Thoracic aorta (tissue), 2 donors: ENCODE measurements at regions not wholly inside any gene's neighbourhood (a gene's known extent, or its start where the extent isn't known, plus 50 kb on each side); places are given as distances from the start of the nearest gene placed in this dataset.

ENCODE experiments used
- ATAC-seq: fragments of 150-250 bp; one replicate; pipeline ENCODE4 v1.8.0; 2017; ENCODE audit warnings: low read depth; ENCODE audit not compliant: insufficient number of reproducible peaks, low FRiP score
- DNase-seq: peaks from one replicate; pipeline ENCODE4 v3.0.0-alpha.2; 2020; ENCODE audit warnings: low spot score
- H3K27ac ChIP-seq, 2 donors: fragments of 200-600 bp; sonication (generic); 1 replicate in 1 of 2; 2 replicates in 1 of 2; pipeline ENCODE4 v1.5.1; 2016; ENCODE audit warnings: mild to moderate bottlenecking in 2 of 2, moderate library complexity in 2 of 2
- H3K27me3 ChIP-seq: fragments of 200-600 bp; sonication (generic); replicated peaks from 2 replicates; pipeline ENCODE4 v1.6.0; 2016; ENCODE audit warnings: mild to moderate bottlenecking; ENCODE audit not compliant: insufficient read depth
- H3K36me3 ChIP-seq: fragments of 200-600 bp; sonication (generic); one replicate; pipeline ENCODE4 v1.5.1; 2016
- H3K4me1 ChIP-seq, 2 donors: fragments of 200-600 bp; sonication (generic); 1 replicate in 1 of 2; 2 replicates in 1 of 2; pipeline versions ENCODE4 v1.5.1 to v1.6.0; 2016; ENCODE audit warnings: low read depth in 2 of 2, mild to moderate bottlenecking in 1 of 2; ENCODE audit not compliant: control insufficient read depth in 1 of 2
- H3K4me3 ChIP-seq: fragments of 200-600 bp; sonication (generic); 2 replicates; pipeline ENCODE4 v1.5.1; 2016; ENCODE audit warnings: mild to moderate bottlenecking
- H3K9me3 ChIP-seq: fragments of 200-600 bp; sonication (generic); 2 replicates; pipeline ENCODE4 v1.5.1; 2016
- TF ChIP-seq, protein P1 (sequence below): fragments of 200-600 bp; sonication (generic); IDR thresholded peaks from one replicate; pipeline ENCODE4 v1.5.1; 2019; ENCODE audit warnings: antibody characterized with exemption

DNA sequence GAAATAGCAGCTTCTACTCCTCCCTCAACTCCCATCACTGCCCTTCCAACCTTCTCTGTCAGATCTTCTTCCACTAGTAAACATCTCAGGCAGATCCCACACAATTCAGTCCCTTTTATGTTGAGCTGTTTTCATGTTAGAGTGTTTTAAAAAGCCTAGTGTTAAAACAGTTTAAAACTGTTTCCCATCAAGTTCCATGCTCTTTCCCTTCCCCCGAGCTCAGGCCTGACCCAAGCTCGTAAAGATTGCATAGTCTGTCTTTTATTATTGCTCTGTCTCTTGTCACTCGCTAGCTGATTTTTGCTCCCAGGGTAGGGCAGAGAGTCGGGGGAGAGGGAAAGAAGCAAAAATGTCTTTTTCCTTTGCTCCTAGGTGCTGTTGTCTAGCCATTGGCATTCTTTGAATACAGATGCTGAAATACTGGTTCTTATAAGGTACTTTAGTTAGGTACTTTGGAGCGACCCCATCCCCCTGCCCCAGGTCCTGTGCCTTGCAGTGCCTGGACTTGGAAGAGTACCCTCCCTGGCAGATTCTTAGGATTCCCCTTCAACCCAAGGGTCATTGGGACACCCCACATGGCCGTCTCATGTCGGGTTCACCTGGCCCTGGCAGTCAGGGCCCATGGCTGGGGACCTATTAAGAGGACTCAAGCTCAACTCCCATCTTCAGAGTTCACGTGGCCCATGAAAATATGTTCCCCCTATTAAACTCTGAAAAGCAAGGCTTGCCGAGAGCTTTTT, 101.2 kb upstream of the ARMC2 start:
- no peak overlapping the region for H3K27ac ChIP-seq
- H3K27me3 ChIP-seq: no peaks in the 10 kb centered on the region
- ATAC-seq (no peak), DNase-seq (no peak)
- peaks cover 15 to 33% of the 10 kb centered on the region in 2 donors for H3K4me1 ChIP-seq
- TF ChIP-seq, protein P1, sequence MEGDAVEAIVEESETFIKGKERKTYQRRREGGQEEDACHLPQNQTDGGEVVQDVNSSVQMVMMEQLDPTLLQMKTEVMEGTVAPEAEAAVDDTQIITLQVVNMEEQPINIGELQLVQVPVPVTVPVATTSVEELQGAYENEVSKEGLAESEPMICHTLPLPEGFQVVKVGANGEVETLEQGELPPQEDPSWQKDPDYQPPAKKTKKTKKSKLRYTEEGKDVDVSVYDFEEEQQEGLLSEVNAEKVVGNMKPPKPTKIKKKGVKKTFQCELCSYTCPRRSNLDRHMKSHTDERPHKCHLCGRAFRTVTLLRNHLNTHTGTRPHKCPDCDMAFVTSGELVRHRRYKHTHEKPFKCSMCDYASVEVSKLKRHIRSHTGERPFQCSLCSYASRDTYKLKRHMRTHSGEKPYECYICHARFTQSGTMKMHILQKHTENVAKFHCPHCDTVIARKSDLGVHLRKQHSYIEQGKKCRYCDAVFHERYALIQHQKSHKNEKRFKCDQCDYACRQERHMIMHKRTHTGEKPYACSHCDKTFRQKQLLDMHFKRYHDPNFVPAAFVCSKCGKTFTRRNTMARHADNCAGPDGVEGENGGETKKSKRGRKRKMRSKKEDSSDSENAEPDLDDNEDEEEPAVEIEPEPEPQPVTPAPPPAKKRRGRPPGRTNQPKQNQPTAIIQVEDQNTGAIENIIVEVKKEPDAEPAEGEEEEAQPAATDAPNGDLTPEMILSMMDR: no peak
- H3K9me3 ChIP-seq: no peaks in the 10 kb centered on the region
- H3K4me3 ChIP-seq: no peak overlapping the region
- H3K36me3 ChIP-seq: no peaks in the 10 kb centered on the region

DNA sequence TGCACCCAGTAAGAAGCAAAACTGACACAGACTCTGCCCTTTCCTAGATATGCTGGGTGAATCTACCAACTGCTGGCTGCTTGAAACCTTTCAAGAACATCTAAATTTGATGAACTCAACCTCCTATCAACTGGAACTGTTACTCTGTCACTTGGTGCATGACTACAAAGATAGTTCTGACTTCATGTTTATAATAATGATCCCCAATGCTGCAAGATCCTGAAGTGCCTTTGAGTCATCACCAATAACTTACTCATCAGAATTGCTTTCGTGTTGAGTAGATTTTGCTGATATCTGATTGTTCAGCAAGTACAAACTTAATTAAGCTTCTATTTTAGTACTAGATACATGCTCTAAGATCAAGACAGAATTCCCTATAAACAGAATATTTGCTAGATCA, 100.2 kb upstream of the ARMC2 start:
- Histone ChIP-seq H3K36me3 (no peaks in the 10 kb centered on the region), H3K27me3 (no peaks in the 10 kb centered on the region), H3K4me1 (peaks cover 15 to 27% of the 10 kb centered on the region in 2 donors), H3K27ac (no peak overlapping the region), H3K9me3 (no peaks in the 10 kb centered on the region), H3K4me3 (no peak overlapping the region)
- no peak for DNase-seq
- TF ChIP-seq, protein P1: no peak
- ATAC-seq: no peak

DNA sequence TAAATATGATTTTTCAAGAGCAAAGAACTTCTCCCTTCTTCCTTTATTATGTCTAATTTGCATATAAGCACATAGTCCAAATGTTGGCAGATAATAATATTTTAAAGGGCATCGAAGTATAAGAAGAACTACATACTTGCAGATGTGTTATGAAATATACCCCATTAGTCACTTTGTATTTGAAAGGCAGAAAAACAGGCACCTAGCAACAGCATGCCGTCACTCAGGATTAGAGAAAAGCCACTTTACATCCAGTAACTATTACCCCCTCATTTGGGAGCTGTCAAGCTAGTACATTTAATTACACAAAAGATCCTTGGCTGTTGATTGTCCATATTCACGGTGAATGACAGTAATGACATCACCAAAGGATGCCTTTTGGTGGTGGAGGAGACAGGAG, 99.3 kb upstream of the ARMC2 start:
- TF ChIP-seq, protein P1: no peak
- Histone ChIP-seq H3K27me3 (no peaks in the 10 kb centered on the region), H3K36me3 (no peaks in the 10 kb centered on the region), H3K9me3 (no peaks in the 10 kb centered on the region), H3K4me1 (peaks cover 9 to 18% of the 10 kb centered on the region in 2 donors), H3K4me3 (no peak overlapping the region), H3K27ac (no peak overlapping the region)
- DNase-seq (no peak), ATAC-seq (no peak)

DNA sequence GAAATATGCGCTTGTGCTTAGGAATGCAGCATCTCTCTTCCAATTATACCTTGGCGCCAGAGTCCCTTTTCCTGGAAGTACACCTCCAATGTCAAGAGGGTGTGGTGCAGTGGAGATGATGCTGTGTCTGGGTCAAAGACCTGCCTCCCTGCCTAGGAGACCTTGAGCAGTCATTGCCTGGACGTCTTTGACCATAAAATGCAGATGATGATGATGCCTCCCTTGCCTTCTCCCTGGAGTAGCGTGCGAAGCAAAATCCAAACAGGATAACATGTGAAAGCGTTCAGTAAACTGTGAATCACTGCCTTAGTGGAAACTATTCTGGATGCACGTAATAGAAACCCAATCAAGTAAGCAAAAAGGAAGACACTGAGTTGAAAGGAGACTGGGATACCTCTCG, 97.4 kb upstream of the ARMC2 start:
- Histone ChIP-seq H3K36me3 (no peaks in the 10 kb centered on the region), H3K27me3 (no peaks in the 10 kb centered on the region), H3K9me3 (no peaks in the 10 kb centered on the region), H3K27ac (no peak overlapping the region), H3K4me1 (peaks cover 2 to 11% of the 10 kb centered on the region in 2 donors), H3K4me3 (no peak overlapping the region)
- DNase-seq (no peak), ATAC-seq (no peak)
- TF ChIP-seq, protein P1: no peak

DNA sequence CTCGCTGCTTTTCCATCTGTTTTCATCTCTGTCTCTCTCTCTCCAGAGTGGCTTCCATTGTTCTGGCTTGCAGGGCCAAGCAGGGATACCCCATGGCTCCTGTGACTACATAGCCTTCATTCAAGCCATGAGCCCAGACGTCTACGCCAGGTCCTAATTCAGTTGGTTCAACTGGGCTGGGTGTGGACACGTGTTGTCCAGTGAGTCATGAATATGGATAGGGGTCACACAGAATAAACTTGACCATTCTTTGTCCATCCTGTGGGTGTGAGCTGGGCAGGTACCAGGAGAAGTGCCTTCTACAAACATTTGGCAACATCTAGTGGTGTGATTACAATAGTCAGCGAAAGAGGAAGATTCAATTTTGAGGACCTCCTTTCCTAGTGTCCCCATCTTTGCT, 96.9 kb upstream of the ARMC2 start:
- H3K9me3 ChIP-seq: no peaks in the 10 kb centered on the region
- H3K36me3 ChIP-seq: no peaks in the 10 kb centered on the region
- H3K27ac ChIP-seq: no peak overlapping the region
- TF ChIP-seq, protein P1: no peak
- H3K4me1 ChIP-seq: peaks cover 5 to 16% of the 10 kb centered on the region in 2 donors
- no peak overlapping the region for H3K4me3 ChIP-seq
- DNase-seq (no peak), ATAC-seq (no peak)
- H3K27me3 ChIP-seq: no peaks in the 10 kb centered on the region
